ENCODE measurements at regions not wholly inside any gene's neighbourhood (a gene's known extent, or its start where the extent isn't known, plus 50 kb on each side); places are given as distances from the start of the nearest gene placed in this dataset.

- TF ChIP-seq POLR2A (IDR thresholded peaks at IDR 0.05) (no peak), CTCF (IDR thresholded peaks at IDR 0.05) (no peak)
These were observed 311.8 kb upstream of the DPYD start for GRCh38 chr1:98232678-98233077.

Measured in adrenal gland (tissue), 5 donors.